ENCODE measurements at regions not wholly inside any gene's neighbourhood (a gene's known extent, or its start where the extent isn't known, plus 50 kb on each side); places are given as distances from the start of the nearest gene placed in this dataset.

GRCh38 chr15:47401427-47401826 is 315.9 kb upstream of the SEMA6D start:
- Mint-ChIP-seq H3K9me3 (no peaks in the 10 kb centered on the region), H3K27me3 (ENCODE audit: insufficient read depth) (peaks cover 29% of the 10 kb centered on the region), H3K4me1 (peaks cover 14% of the 10 kb centered on the region), H3K36me3 (ENCODE audit: low read depth) (no peaks in the 10 kb centered on the region), H3K4me3 (no peak overlapping the region), H3K27ac (no peak overlapping the region)
- DNase-seq = no peak
- Histone ChIP-seq H3K27ac (ENCODE audit: low read depth, low read length) (no peak overlapping the region), H3K9ac (ENCODE audit: extremely low read depth, low read length, poor library complexity, severe bottlenecking) (no peak overlapping the region), H3K9me3 (ENCODE audit: control insufficient read depth, low read length) (no peaks in the 10 kb centered on the region), H3K36me3 (ENCODE audit: control insufficient read depth, insufficient read depth, low read length) (no peaks in the 10 kb centered on the region), H3K4me1 (ENCODE audit: control insufficient read depth, insufficient read depth, low read length) (no peaks in the 10 kb centered on the region), H3K4me3 (ENCODE audit: low read length) (no peak overlapping the region), H3K27me3 (ENCODE audit: control insufficient read depth, insufficient read depth, low read length, poor library complexity, severe bottlenecking) (peaks cover 28% of the 10 kb centered on the region)
- TF ChIP-seq CTCF (conservative IDR thresholded peaks at IDR 0.05) = no peak
- 88 to 95% methylated on average over 3 of the region's 3 CpGs for WGBS, 2 experiments (ENCODE audit: insufficient coverage in 1 of 2, insufficient read length in 1 of 2)

- no peak overlapping the region for H3K9ac ChIP-seq (ENCODE audit: extremely low read depth, low read length, poor library complexity, severe bottlenecking)
- peaks cover 29% of the 10 kb centered on the region for H3K27me3 Mint-ChIP-seq (ENCODE audit: insufficient read depth)
- no peak overlapping the region for H3K27ac ChIP-seq (ENCODE audit: low read depth, low read length)
- no peak overlapping the region for H3K4me3 Mint-ChIP-seq
- H3K9me3 ChIP-seq (ENCODE audit: control insufficient read depth, low read length) = no peaks in the 10 kb centered on the region
- 97 to 100% methylated on average over 1 of the region's 1 CpG for WGBS, 2 experiments (ENCODE audit: insufficient coverage in 1 of 2, insufficient read length in 1 of 2)
- H3K4me3 ChIP-seq (ENCODE audit: low read length) = no peak overlapping the region
- no peaks in the 10 kb centered on the region for H3K9me3 Mint-ChIP-seq
- H3K27ac Mint-ChIP-seq = no peak overlapping the region
- TF ChIP-seq CTCF (conservative IDR thresholded peaks at IDR 0.05) = no peak
- no peaks in the 10 kb centered on the region for H3K36me3 Mint-ChIP-seq (ENCODE audit: low read depth)
- H3K4me1 Mint-ChIP-seq = peaks cover 19% of the 10 kb centered on the region
- no peaks in the 10 kb centered on the region for H3K4me1 ChIP-seq (ENCODE audit: control insufficient read depth, insufficient read depth, low read length)
- DNase-seq = no peak
- peaks cover 28% of the 10 kb centered on the region for H3K27me3 ChIP-seq (ENCODE audit: control insufficient read depth, insufficient read depth, low read length, poor library complexity, severe bottlenecking)
- no peaks in the 10 kb centered on the region for H3K36me3 ChIP-seq (ENCODE audit: control insufficient read depth, insufficient read depth, low read length)
Observed at GRCh38 chr15:47402829-47403228, 314.5 kb upstream of the SEMA6D start.

- H3K9ac ChIP-seq (ENCODE audit: extremely low read depth, low read length, poor library complexity, severe bottlenecking) = no peak overlapping the region
- H3K27ac ChIP-seq (ENCODE audit: low read depth, low read length) = no peak overlapping the region
- TF ChIP-seq CTCF (conservative IDR thresholded peaks at IDR 0.05) = peak; percentile 60
- no peak overlapping the region for H3K27ac Mint-ChIP-seq
- no peak overlapping the region for H3K4me3 Mint-ChIP-seq
- H3K9me3 ChIP-seq (ENCODE audit: control insufficient read depth, low read length) = no peaks in the 10 kb centered on the region
- peak; percentile 66 for DNase-seq
- H3K4me1 Mint-ChIP-seq = peaks cover 26% of the 10 kb centered on the region
- H3K27me3 Mint-ChIP-seq (ENCODE audit: insufficient read depth) = peaks cover 32% of the 10 kb centered on the region
- no peaks in the 10 kb centered on the region for H3K36me3 ChIP-seq (ENCODE audit: control insufficient read depth, insufficient read depth, low read length)
- H3K36me3 Mint-ChIP-seq (ENCODE audit: low read depth) = no peaks in the 10 kb centered on the region
- H3K27me3 ChIP-seq (ENCODE audit: control insufficient read depth, insufficient read depth, low read length, poor library complexity, severe bottlenecking) = peaks cover 28% of the 10 kb centered on the region
- 83 to 100% methylated on average over 3 of the region's 3 CpGs for WGBS, 2 experiments (ENCODE audit: insufficient coverage in 1 of 2, insufficient read length in 1 of 2)
- H3K9me3 Mint-ChIP-seq = no peaks in the 10 kb centered on the region
- H3K4me3 ChIP-seq (ENCODE audit: low read length) = no peak overlapping the region
- H3K4me1 ChIP-seq (ENCODE audit: control insufficient read depth, insufficient read depth, low read length) = peaks cover 6% of the 10 kb centered on the region
Observed at GRCh38 chr15:47404877-47405276, 312.4 kb upstream of the SEMA6D start.
